Activated naive CD4-positive, alpha-beta T cell treated with anti-CD3 and anti-CD28 coated beads, Interleukin-2, amount 10 ng/mL, durations not matched to agents 7 days and 5 days (primary cell): ENCODE measurements at regions not wholly inside any gene's neighbourhood (a gene's known extent, or its start where the extent isn't known, plus 50 kb on each side); places are given as distances from the start of the nearest gene placed in this dataset.
"Not testable (repeated sequence)": the region's sequence is repeated elsewhere in the genome, so short reads cannot be mapped to it uniquely, and the experiment has no call there.

Experiments
- CTCF ChIA-PET: fragments of 350-600 bp; sonication (Branson Sonifier 250); formaldehyde crosslinking; loops from one replicate; lab custom pipeline; 2021; ENCODE audit warnings: antibody characterized with exemption; lab: Charles Lee
- DNase-seq: peaks from one replicate; pipeline ENCODE4 v3.0.0-alpha.2; 2020
- H3K27ac Mint-ChIP-seq: one replicate; pipeline ENCODE4 v1.8.0; 2021; ENCODE audit warnings: mild to moderate bottlenecking, moderate library complexity, mixed read lengths
- H3K27me3 Mint-ChIP-seq: one replicate; pipeline ENCODE4 v1.8.0; 2021; ENCODE audit warnings: mild to moderate bottlenecking, mixed read lengths
- H3K36me3 Mint-ChIP-seq: one replicate; pipeline ENCODE4 v1.8.0; 2021; ENCODE audit warnings: mixed read lengths
- H3K4me1 Mint-ChIP-seq: one replicate; pipeline ENCODE4 v1.8.0; 2021; ENCODE audit warnings: mixed read lengths
- H3K4me3 Mint-ChIP-seq: one replicate; pipeline ENCODE4 v1.8.0; 2021; ENCODE audit warnings: mild to moderate bottlenecking, moderate library complexity, mixed read lengths
- H3K9me3 Mint-ChIP-seq: one replicate; pipeline ENCODE4 v1.8.0; 2021; ENCODE audit warnings: mixed read lengths

DNA sequence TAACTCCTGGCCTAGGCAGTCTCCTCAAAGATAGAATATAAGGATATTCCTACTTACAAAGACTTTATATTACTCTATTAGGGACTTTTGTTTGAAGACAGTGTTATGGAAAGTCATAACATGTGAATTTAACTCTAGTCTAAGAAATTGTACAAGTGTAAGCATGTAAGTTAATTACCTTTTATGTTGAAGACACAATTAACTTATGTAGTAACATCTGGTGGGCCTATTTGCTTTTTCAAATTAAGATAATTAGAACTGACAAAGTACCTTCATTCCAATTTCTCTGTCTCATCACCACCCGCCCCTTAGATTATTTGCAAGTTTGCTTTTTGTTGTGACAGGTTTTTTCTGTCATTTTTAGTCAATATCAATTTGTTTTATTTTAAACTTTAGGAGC lies 126.0 kb upstream of the THSD7A start:
- H3K9me3 Mint-ChIP-seq, result no peaks in the 10 kb centered on the region
- CTCF ChIA-PET, result no interaction called here
- no peaks in the 10 kb centered on the region for H3K4me1 Mint-ChIP-seq
- DNase-seq, result no peak
- no peak overlapping the region for H3K4me3 Mint-ChIP-seq
- no peaks in the 10 kb centered on the region for H3K36me3 Mint-ChIP-seq
- H3K27me3 Mint-ChIP-seq, result no peaks in the 10 kb centered on the region
- H3K27ac Mint-ChIP-seq, result no peak overlapping the region

DNA sequence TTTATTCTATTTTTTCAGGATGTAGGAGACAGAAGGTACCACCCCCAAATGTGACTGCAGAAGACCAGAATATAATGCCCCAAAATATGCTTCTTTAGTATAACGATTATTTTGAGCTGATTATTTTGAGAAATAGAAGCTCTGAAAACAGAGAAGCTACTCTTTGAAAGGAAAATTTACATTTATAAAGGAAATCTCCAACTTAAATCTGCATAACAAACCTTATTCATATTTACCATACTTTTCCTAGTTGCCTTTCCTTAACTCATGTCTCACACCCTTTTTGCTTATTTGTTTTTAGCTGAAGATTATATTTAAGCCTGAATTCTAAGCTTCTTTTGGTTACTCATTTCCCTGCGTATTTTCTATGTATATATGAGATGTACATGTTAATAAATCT lies 127.1 kb upstream of the THSD7A start:
- Mint-ChIP-seq H3K4me3 (no peak overlapping the region), H3K27ac (no peak overlapping the region), H3K27me3 (no peaks in the 10 kb centered on the region), H3K9me3 (no peaks in the 10 kb centered on the region), H3K4me1 (no peaks in the 10 kb centered on the region), H3K36me3 (no peaks in the 10 kb centered on the region)
- no peak for DNase-seq
- CTCF ChIA-PET, result no interaction called here

DNA sequence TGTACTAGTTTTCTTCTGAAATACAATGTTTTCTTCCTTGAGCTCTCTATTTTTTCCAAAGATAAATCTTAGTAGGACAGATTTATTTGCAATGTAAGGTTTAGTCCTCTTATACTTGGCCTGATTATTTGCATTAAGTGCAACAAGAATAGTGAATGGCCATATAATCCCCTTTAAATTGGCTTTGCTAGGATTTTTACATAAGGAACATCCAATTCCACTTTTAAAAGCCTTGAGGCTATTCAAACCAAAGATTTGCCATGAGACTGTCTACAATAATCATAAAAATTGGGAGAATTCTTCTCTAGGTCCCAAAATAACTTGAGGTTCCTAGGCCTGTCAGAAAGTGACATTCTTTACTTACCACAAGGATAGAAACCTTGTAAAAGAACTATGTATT lies 128.6 kb upstream of the THSD7A start:
- no peaks in the 10 kb centered on the region for H3K4me1 Mint-ChIP-seq
- H3K4me3 Mint-ChIP-seq, result no peak overlapping the region
- H3K27ac Mint-ChIP-seq, result no peak overlapping the region
- DNase-seq, result no peak
- no peaks in the 10 kb centered on the region for H3K27me3 Mint-ChIP-seq
- no peaks in the 10 kb centered on the region for H3K36me3 Mint-ChIP-seq
- H3K9me3 Mint-ChIP-seq, result no peaks in the 10 kb centered on the region
- CTCF ChIA-PET, result no interaction called here

DNA sequence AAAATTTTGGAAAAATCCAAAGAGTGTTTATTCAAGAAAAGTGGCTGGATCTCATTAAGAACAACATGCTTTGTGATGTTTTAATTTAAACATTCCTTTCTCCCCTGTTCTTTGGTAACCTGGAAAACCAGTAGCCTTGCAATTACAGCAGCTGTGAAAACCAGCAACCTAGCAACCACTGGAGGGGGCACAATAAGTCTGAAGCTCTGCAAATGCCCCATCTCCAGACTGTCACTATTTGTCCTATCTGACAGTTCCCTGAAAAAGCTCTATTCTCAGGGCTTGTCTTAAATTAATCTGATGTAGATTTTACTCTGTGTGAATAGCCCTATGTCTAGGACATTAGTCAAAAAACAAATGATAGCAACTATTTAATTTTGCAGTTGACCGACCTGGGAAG lies 137.6 kb upstream of the THSD7A start:
- CTCF ChIA-PET, result no interaction called here
- no peaks in the 10 kb centered on the region for H3K4me1 Mint-ChIP-seq
- H3K9me3 Mint-ChIP-seq, result no peaks in the 10 kb centered on the region

DNA sequence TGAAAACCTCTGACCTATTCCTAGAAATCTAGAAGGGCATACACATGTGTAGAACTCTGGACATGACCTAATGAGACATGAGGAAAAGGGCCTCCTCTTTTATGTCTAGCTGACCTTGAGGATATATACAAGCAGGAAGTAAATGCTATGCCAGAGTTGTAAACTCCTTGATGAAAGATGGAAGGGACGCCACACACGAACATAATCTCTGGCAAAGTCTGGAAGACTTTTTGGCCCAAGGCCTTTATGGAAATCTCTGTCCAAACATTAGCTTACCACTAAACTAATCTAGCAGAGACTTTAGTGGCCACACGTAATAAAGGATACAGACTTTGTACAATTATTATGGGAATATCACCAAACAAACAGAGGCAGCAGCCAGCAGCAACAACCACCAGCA lies 138.1 kb upstream of the THSD7A start:
- no peaks in the 10 kb centered on the region for H3K9me3 Mint-ChIP-seq
- H3K27me3 Mint-ChIP-seq, result no peaks in the 10 kb centered on the region
- H3K36me3 Mint-ChIP-seq, result no peaks in the 10 kb centered on the region
- H3K27ac Mint-ChIP-seq, result no peak overlapping the region
- CTCF ChIA-PET, result no interaction called here
- H3K4me3 Mint-ChIP-seq, result no peak overlapping the region
- H3K4me1 Mint-ChIP-seq, result no peaks in the 10 kb centered on the region
- DNase-seq, result no peak

More for the DNA sequence above, 137.6 kb upstream of the THSD7A start:
- no peak for DNase-seq
- Mint-ChIP-seq H3K27me3 (no peaks in the 10 kb centered on the region), H3K36me3 (no peaks in the 10 kb centered on the region), H3K4me3 (no peak overlapping the region), H3K27ac (no peak overlapping the region)

DNA sequence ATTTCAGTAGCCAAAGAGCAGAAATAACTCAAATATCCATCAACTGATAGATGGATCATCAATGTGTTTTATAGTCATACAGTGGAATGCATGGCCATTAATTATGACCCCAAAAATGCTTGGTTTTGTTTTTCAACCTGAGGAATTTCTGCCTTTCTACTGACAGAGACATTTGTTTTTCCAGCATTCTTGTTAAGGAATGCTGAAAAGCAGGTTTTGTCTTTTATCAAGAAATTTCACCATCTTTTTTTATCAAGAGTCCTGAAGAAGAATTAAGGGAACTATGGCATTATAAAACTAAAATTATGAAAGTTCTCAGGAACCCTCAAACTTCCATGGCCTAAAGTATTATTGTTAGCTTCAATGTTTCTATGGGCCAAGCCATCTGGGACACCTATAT lies 153.4 kb upstream of the THSD7A start:
- H3K4me1 Mint-ChIP-seq, result no peaks in the 10 kb centered on the region
- H3K9me3 Mint-ChIP-seq, result peaks cover 8% of the 10 kb centered on the region
- H3K4me3 Mint-ChIP-seq, result no peak overlapping the region
- CTCF ChIA-PET, result no interaction called here
- H3K27me3 Mint-ChIP-seq, result no peaks in the 10 kb centered on the region
- no peak for DNase-seq
- no peak overlapping the region for H3K27ac Mint-ChIP-seq
- H3K36me3 Mint-ChIP-seq, result no peaks in the 10 kb centered on the region

DNA sequence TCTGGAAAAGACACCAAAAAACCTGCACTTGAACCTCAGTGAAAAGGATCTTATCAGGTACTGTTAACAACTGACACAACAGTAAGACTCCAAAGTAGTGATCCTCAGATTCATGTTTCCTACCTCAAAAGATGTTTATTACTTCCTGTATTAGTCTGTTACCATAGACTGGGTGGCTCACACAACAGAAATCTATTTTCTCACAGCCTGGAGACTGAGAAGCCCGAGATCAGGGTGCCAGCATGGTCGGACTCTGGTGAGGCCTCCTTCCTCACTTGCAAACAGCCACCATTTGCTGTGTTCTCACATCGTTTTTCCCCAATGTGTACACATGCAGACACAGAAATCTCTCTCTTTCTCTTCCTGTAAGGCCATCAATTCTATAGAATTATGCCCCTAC lies 154.0 kb upstream of the THSD7A start:
- CTCF ChIA-PET, result no interaction called here
- Mint-ChIP-seq H3K9me3 (peaks cover 8% of the 10 kb centered on the region), H3K36me3 (no peaks in the 10 kb centered on the region), H3K4me3 (no peak overlapping the region), H3K4me1 (no peaks in the 10 kb centered on the region), H3K27ac (no peak overlapping the region), H3K27me3 (no peaks in the 10 kb centered on the region)
- no peak for DNase-seq

DNA sequence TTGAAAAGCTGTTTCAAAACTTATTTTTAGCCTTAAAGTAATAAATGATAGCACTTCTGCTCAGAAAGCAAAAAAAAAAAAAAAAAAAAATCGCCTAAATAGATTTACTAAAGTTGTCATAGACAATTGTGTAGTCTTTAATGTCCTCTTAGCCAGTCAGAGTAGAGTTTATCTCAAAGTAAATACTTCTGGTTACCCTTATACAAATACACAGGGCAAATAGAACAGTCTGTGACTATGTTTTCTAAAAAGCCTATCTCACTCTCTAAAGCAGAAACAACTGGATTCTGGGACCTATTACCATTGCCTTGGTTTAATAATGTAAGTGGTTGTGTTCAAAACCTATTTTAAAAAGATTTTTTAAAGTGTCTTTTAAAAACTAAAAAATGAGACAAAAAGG lies 156.2 kb upstream of the THSD7A start:
- H3K9me3 Mint-ChIP-seq, result peaks cover 4% of the 10 kb centered on the region
- CTCF ChIA-PET, result no interaction called here
- no peak for DNase-seq
- no peaks in the 10 kb centered on the region for H3K4me1 Mint-ChIP-seq
- H3K36me3 Mint-ChIP-seq, result no peaks in the 10 kb centered on the region
- H3K27me3 Mint-ChIP-seq, result no peaks in the 10 kb centered on the region
- H3K4me3 Mint-ChIP-seq, result no peak overlapping the region
- no peak overlapping the region for H3K27ac Mint-ChIP-seq

DNA sequence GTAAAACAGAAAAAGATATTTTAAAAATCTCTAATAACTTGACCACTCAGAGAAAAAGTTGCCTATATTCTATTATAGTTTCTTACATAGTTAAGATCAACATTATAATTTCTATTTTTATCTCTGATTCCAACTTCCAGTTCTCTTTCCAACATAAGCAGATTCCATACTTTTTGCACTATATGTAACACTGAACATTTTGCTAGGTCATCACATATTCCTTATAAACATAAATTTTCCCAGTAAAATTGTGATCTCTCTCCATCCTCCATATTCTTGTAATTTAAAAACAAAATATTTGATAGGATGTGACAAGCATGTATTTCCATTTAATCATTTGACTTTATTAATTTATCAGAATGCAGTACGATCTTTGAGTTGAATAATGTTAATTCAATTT lies 170.4 kb upstream of the THSD7A start:
- Mint-ChIP-seq H3K4me1 (no peaks in the 10 kb centered on the region), H3K4me3 (no peak overlapping the region), H3K36me3 (no peaks in the 10 kb centered on the region), H3K27ac (no peak overlapping the region), H3K9me3 (no peaks in the 10 kb centered on the region), H3K27me3 (no peaks in the 10 kb centered on the region)
- CTCF ChIA-PET, result no interaction called here
- DNase-seq, result no peak

DNA sequence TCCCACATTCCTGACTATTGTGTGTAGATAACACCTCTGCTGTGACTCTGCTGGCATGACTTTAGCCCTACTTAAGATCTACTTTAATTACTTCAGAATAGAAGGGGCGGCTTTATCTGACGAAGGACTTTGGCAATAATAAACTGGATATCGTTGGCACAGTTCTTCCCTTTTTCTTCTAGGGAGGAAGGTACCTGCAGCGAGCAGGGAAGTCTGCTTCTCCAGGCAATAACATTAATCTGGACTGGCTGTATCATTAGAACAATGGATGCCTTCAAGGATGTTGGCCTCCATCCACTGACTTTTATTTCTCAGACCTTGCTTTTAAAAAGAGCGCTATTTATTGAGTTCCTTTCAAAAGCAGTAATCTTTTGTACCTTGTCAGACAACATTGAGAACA lies 172.6 kb upstream of the THSD7A start:
- Mint-ChIP-seq H3K27ac (no peak overlapping the region), H3K27me3 (no peaks in the 10 kb centered on the region), H3K36me3 (no peaks in the 10 kb centered on the region), H3K9me3 (no peaks in the 10 kb centered on the region), H3K4me3 (no peak overlapping the region), H3K4me1 (no peaks in the 10 kb centered on the region)
- CTCF ChIA-PET, result no interaction called here
- DNase-seq, result no peak

DNA sequence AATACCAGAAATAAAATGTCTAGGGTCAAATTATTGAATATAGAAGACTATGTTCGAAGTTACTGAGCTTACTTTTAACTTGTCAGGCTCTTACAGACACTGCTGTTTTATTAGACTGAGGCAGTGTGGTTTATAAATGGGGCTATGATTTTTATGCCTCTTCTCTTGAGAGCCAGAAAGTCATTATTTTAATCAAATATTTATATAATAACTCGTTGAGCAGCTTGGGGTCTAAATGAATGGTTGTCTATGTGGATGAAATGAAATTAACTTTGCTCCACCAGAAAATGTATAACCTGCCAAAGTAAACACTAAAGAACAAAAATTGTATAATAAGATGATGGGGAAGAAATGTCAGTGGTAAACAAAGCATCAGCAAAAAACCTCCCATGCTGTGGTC lies 175.6 kb upstream of the THSD7A start:
- CTCF ChIA-PET, result no interaction called here
- Mint-ChIP-seq H3K4me3 (no peak overlapping the region), H3K27ac (no peak overlapping the region), H3K36me3 (no peaks in the 10 kb centered on the region), H3K4me1 (no peaks in the 10 kb centered on the region), H3K9me3 (no peaks in the 10 kb centered on the region), H3K27me3 (no peaks in the 10 kb centered on the region)
- DNase-seq, result no peak

DNA sequence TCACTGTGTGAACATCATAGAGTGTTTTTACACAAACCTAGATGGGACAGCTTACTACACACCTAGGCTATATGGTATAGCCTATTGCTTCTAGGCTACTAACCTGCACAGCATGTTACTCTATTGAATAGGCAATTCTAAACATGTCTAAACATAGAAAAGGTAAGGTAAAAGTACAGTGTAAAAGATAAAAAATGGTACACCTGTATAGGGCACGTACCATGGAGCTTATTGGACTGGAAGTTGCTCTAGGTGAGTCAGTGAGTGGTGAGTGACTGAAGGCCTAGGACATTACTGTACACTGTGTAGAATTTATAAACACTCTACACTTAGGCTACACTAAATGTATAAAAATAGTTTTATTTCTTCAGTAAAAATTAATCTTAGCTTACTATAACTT lies 182.0 kb upstream of the THSD7A start:
- no peaks in the 10 kb centered on the region for H3K27me3 Mint-ChIP-seq
- H3K4me1 Mint-ChIP-seq, result no peaks in the 10 kb centered on the region
- H3K27ac Mint-ChIP-seq, result no peak overlapping the region
- CTCF ChIA-PET, result no interaction called here
- no peaks in the 10 kb centered on the region for H3K9me3 Mint-ChIP-seq
- no peak overlapping the region for H3K4me3 Mint-ChIP-seq
- no peaks in the 10 kb centered on the region for H3K36me3 Mint-ChIP-seq
- no peak for DNase-seq

DNA sequence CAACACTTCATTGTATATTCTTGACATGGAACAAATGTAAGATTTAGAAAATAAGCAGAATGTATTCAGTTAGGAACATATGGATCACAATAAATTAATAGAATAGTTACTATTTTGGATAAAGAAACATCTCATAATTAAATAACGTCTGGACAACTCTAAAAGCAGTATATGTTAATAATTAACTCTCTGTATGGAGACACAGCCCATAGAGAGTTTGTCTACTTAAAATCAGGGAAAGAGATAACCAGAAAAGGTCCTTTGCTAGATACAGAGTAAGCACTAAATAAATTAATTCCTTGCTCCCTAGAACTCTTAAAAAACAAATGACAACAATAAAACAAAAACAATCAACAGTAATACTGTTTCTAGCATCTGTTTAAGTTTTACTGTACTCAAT lies 184.4 kb upstream of the THSD7A start:
- H3K4me1 Mint-ChIP-seq, result no peaks in the 10 kb centered on the region
- CTCF ChIA-PET, result no interaction called here
- DNase-seq, result no peak

DNA sequence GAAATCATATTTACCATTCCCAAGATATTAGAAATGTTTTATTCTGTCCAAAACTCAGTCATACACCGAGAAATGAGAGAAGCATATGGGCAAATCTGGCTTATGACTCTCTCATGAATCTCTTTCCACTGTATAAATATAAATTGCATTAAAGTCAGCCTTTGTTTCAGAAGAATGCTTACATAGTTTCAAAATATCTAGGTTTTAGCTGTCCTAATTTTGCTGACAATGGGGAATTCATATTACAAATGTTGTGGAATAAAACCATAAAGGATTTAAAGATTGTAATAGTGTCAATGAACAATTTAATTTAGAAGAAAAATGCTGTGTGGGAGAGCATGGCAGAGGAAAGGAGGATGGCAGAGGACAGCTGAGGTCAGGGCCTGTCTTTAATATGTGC lies 185.0 kb upstream of the THSD7A start:
- Mint-ChIP-seq H3K27me3 (no peaks in the 10 kb centered on the region), H3K4me1 (no peaks in the 10 kb centered on the region), H3K36me3 (no peaks in the 10 kb centered on the region), H3K9me3 (no peaks in the 10 kb centered on the region), H3K4me3 (no peak overlapping the region), H3K27ac (no peak overlapping the region)
- CTCF ChIA-PET, result no interaction called here
- DNase-seq, result no peak

More for the DNA sequence above, 184.4 kb upstream of the THSD7A start:
- H3K36me3 Mint-ChIP-seq, result no peaks in the 10 kb centered on the region
- H3K9me3 Mint-ChIP-seq, result no peaks in the 10 kb centered on the region
- H3K27ac Mint-ChIP-seq, result no peak overlapping the region
- no peak overlapping the region for H3K4me3 Mint-ChIP-seq
- H3K27me3 Mint-ChIP-seq, result no peaks in the 10 kb centered on the region

DNA sequence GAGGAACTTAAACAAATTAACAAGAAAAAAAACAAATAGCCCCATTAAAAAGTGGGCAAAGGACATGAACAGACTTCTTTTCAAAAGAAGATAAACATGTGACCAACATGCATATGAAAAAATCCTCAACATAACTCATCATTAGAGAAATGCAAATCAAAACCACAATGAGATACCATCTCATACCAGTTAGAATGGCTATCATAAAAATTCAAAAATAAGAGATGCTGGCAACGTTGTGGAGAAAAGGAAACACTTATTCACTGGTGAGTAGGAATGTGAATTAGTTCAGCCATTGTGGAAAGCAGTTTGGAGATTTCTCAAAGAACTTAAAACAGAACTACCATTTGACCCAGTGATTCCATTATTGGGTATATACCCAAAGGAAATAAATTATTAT lies 189.1 kb upstream of the TMEM106B start:
- CTCF ChIA-PET, DNase-seq, H3K27me3 Mint-ChIP-seq, H3K4me1 Mint-ChIP-seq, H3K4me3 Mint-ChIP-seq, H3K9me3 Mint-ChIP-seq, H3K36me3 Mint-ChIP-seq, H3K27ac Mint-ChIP-seq: not testable (repeated sequence)

DNA sequence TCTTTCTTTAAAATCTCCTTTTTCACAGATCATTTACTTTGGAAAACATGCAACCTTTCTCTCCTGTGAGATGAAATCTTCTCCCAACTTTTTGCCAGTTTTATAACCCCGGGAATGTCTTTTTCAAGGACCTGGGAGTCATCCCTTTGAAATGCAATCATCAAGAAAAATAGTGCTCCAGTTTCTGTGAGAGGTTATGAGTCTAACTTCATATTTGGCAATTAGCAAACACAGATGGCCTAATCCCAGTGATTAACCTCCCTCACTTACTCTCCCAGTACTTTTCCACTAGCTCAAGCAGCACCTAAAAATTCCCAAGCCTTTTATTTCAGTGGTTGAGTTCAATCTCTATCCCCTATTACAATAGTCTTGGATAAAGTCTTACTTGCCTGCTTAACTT lies 185.8 kb upstream of the TMEM106B start:
- Mint-ChIP-seq H3K9me3 (no peaks in the 10 kb centered on the region), H3K4me1 (no peaks in the 10 kb centered on the region), H3K4me3 (no peak overlapping the region), H3K36me3 (no peaks in the 10 kb centered on the region), H3K27ac (no peak overlapping the region), H3K27me3 (no peaks in the 10 kb centered on the region)
- DNase-seq, result no peak
- CTCF ChIA-PET, result no interaction called here
